Ovary (tissue), 7 donors: ENCODE measurements at regions not wholly inside any gene's neighbourhood (a gene's known extent, or its start where the extent isn't known, plus 50 kb on each side); places are given as distances from the start of the nearest gene placed in this dataset.

ENCODE experiments used
- DNase-seq, 5 donors: peaks; one replicate each; pipeline ENCODE4 v3.0.0-alpha.2; 2019 to 2020
- H3K27ac ChIP-seq, 2 donors: fragments of 200-600 bp; one replicate each; pipeline versions ENCODE4 v1.5.1 to v1.8.0; 2019 to 2022
- H3K27me3 ChIP-seq: fragments of 200-600 bp; one replicate; pipeline ENCODE4 v1.8.0; 2022
- H3K36me3 ChIP-seq: fragments of 200-600 bp; sonication (generic); one replicate; pipeline ENCODE4 v1.5.1; 2019
- H3K4me1 ChIP-seq: one replicate; pipeline ENCODE4 v1.8.1; 2013; ENCODE audit warnings: mild to moderate bottlenecking, moderate library complexity; ENCODE audit not compliant: insufficient read depth
- H3K4me3 ChIP-seq: fragments of 200-600 bp; sonication (generic); one replicate; pipeline ENCODE4 v1.5.1; 2017
- H3K9me3 ChIP-seq, 2 donors: fragments of 200-600 bp in 1 of 2; sonication (generic) in 1 of 2; one replicate each; pipeline versions ENCODE4 v1.5.1 to v1.8.1; 2013 to 2019; ENCODE audit warnings: mild to moderate bottlenecking in 1 of 2, moderate library complexity in 1 of 2
- EP300 ChIP-seq: sonication (generic); formaldehyde crosslinking; IDR thresholded peaks from one replicate; pipeline ENCODE4 v1.6.1; 2017; ENCODE audit warnings: antibody characterized with exemption
- POLR2A ChIP-seq: fragments of 450-650 bp; IDR thresholded peaks from one replicate; pipeline ENCODE4 v1.6.1; 2017; ENCODE audit warnings: antibody characterized with exemption, mild to moderate bottlenecking, moderate library complexity
- WGBS, 3 donors: extraction: QIAGEN DNeasy Blood & Tissue Kit in 1 of 3; methylation state at CpG; one replicate each; pipeline versions ENCODE4 v1.1.5 to v1.1.7; 2013 to 2017; 5-methylcytosine and 5-hydroxymethylcytosine counted together
- intact Hi-C, 4 donors: fragments of 100-400 bp; cut with DNase I; formaldehyde crosslinking; loops; one replicate each; pipeline versions ENCODE4 v1.11.0 to v1.15.1; 2022 to 2023
- TF ChIP-seq, protein P1 (sequence below), 3 donors: fragments of 450-650 bp in 2 of 3; fragments of 200-600 bp in 1 of 3; IDR thresholded peaks; one replicate each; pipeline versions ENCODE4 v1.5.1 to v1.8.0; 2016 to 2022; ENCODE audit warnings: antibody characterized with exemption in 3 of 3, mild to moderate bottlenecking in 1 of 3
- donor health status: DM: no; HTN: no; CAD: no; lungs with moderate emphysema.
- donor health status: DM: no; HTN: no; CAD: no.
- donor health status: Bipolar disorder and iron deficiency.
- donor health status: DM: no; HTN: no; CAD: no.
- donor health status: DM: yes; HTN: yes; CAD: no.

DNA sequence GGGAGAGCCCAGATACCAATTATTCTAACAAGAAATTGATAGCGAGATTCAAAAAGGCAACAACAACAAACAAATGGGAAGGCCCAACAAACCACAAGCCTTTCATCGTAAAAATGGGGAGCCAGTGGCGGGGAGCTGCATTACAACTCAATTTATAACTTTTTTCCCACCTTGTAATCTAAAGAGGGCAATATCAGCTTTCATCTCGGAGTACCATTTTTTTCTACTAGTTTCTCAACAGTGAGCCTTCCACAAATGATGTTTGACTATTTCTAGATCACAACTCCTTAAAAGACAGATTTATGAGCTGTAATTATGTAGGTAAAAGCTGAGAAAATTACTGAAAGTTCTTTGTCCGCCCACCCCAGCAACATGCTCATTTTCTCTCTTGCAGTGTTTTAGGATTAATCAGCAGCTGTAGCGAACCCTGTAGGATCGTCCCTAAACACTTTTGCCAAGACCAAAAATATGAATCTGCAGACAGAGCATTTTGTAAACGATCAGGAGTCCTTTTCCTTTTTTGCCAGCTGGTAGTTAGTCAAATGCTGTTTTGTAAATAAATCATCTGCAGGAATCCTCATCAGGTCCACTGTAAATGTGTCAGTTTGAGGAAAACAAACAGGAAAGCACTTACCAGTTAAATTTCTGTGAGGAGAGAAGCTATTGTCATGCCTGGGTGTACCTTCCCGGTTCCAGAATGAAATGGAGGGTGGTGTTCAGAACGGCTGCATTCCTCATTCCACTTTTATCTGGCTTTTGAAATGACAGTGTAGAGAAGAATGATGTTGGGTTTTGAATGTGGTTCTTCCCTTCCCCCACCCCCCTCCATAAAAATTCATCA is 53.2 kb downstream of the EEF1B2 start:
- Histone ChIP-seq H3K27ac (no peak overlapping the region), H3K27me3 (no peaks in the 10 kb centered on the region), H3K4me3 (peak overlapping the region; percentile 5), H3K9me3 (no peaks in the 10 kb centered on the region), H3K36me3 (no peaks in the 10 kb centered on the region), H3K4me1 (no peaks in the 10 kb centered on the region)
- no peak for DNase-seq
- 5 to 11% (median 6%) methylated on average over 10 of the region's 10 CpGs for WGBS, 3 donors
- TF ChIP-seq EP300 = no peak
- intact Hi-C loops = no loop called here

DNA sequence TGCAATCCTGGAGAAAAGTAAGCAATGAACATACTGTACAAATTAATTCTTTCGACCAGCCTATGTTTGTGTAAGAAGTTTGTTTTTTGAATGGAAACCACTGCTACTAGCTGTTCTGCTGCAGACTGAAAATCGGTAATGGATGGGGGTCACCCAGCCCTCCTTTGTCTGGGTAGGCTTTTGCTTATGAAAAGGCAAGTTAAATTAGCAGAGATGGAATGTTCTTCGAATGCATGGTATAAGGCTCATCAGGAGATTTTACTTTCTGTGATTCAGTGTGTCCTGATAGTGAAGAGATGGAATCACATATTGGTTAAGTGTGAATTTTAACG is 53.8 kb downstream of the EEF1B2 start:
- Histone ChIP-seq H3K27me3 (no peaks in the 10 kb centered on the region), H3K36me3 (no peaks in the 10 kb centered on the region), H3K4me3 (no peak overlapping the region), H3K4me1 (no peaks in the 10 kb centered on the region), H3K9me3 (no peaks in the 10 kb centered on the region), H3K27ac (no peak overlapping the region)
- 6 to 12% (median 6%) methylated on average over 4 of the region's 4 CpGs for WGBS, 3 donors
- no peak for DNase-seq
- no peak for TF ChIP-seq POLR2A
- TF ChIP-seq EP300 = no peak
- TF ChIP-seq, protein P1, sequence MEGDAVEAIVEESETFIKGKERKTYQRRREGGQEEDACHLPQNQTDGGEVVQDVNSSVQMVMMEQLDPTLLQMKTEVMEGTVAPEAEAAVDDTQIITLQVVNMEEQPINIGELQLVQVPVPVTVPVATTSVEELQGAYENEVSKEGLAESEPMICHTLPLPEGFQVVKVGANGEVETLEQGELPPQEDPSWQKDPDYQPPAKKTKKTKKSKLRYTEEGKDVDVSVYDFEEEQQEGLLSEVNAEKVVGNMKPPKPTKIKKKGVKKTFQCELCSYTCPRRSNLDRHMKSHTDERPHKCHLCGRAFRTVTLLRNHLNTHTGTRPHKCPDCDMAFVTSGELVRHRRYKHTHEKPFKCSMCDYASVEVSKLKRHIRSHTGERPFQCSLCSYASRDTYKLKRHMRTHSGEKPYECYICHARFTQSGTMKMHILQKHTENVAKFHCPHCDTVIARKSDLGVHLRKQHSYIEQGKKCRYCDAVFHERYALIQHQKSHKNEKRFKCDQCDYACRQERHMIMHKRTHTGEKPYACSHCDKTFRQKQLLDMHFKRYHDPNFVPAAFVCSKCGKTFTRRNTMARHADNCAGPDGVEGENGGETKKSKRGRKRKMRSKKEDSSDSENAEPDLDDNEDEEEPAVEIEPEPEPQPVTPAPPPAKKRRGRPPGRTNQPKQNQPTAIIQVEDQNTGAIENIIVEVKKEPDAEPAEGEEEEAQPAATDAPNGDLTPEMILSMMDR (IDR thresholded peaks at IDR 0.05) = no peak
- intact Hi-C loops = no loop called here

DNA sequence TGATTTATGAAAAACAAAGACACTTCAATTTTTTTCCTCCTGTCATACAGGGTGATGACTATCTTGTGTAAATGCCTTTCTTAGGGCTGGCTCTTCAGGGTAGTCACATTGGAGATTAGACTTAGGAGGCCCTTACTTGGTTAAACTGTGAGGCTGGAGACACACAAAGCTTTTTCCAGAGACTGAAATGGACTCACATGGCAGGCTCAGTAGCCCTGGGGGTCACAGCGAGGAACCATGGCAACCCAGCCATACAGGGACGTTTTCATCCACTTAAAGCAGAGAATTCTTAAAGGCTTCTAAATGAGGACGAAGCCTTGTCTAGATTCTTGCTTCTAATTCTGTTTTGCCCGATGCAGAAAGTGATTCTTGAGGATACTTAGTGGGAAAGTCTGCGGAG is 57.3 kb upstream of the ZDBF2 start:
- Histone ChIP-seq H3K4me3 (no peak overlapping the region), H3K27ac (no peak overlapping the region), H3K36me3 (no peaks in the 10 kb centered on the region), H3K4me1 (no peaks in the 10 kb centered on the region), H3K9me3 (peaks cover 0 to 5% of the 10 kb centered on the region in 2 donors), H3K27me3 (no peaks in the 10 kb centered on the region)
- TF ChIP-seq, protein P1 (IDR thresholded peaks at IDR 0.05) = no peak
- no peak for TF ChIP-seq POLR2A
- TF ChIP-seq EP300 = no peak
- DNase-seq = no peak
- WGBS, 3 donors = 58 to 64% (median 58%) methylated on average over 5 of the region's 5 CpGs
- intact Hi-C loops = no loop called here

DNA sequence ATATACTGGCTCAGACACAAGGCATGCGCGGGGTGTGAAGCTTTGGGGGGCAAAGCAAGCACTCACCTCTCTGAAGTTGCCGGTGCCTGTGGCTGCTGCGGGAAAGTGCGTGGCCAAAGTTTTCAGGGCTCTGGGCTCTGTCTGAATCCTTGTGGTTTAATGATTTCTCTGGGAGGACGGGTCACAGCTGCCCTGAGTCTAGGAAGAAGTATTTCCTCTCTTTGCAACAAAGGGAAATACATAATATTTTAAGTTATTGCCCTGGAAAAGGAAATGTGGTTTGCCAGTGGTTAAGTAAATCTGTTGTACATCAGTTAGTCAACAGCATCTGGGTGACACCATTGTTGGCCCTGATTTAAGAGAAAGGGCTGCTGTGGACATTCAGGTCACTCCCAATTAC is 56.7 kb upstream of the ZDBF2 start:
- Histone ChIP-seq H3K9me3 (peaks cover 0 to 5% of the 10 kb centered on the region in 2 donors), H3K36me3 (no peaks in the 10 kb centered on the region), H3K4me3 (no peak overlapping the region), H3K4me1 (no peaks in the 10 kb centered on the region), H3K27me3 (no peaks in the 10 kb centered on the region), H3K27ac (no peak overlapping the region)
- intact Hi-C loops = no loop called here
- no peak for DNase-seq
- no peak for TF ChIP-seq EP300
- no peak for TF ChIP-seq POLR2A
- TF ChIP-seq, protein P1 (IDR thresholded peaks at IDR 0.05) = no peak
- WGBS, 3 donors = 6 to 18% (median 8%) methylated on average over 6 of the region's 6 CpGs

DNA sequence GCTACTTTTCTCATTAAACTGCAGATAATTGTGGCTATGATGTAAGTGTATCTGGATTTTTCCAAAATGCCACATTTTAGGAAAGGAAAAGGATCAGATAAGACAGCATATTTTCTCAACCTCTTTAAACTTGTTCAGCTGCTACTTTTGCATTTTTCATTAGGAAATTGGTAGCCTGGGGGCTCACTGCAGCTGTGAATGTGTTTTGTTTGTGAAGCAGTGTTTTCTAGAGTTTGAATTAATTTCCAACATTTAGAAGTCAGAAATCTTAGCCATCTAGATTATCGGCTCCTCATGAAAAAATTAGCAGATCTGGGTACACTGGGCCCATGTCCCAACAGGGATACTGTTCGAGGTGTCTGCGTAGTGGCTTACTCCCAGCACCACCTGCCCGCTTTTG is 56.3 kb upstream of the ZDBF2 start:
- H3K4me1 ChIP-seq = no peaks in the 10 kb centered on the region
- peaks cover 0 to 5% of the 10 kb centered on the region in 2 donors for H3K9me3 ChIP-seq
- H3K4me3 ChIP-seq = no peak overlapping the region
- no peaks in the 10 kb centered on the region for H3K27me3 ChIP-seq
- TF ChIP-seq EP300 (no peak), POLR2A (no peak)
- TF ChIP-seq, protein P1 (IDR thresholded peaks at IDR 0.05) = no peak
- H3K27ac ChIP-seq = no peak overlapping the region
- no peaks in the 10 kb centered on the region for H3K36me3 ChIP-seq
- intact Hi-C loops = no loop called here
- no peak for DNase-seq
- 92 to 94% (median 93%) methylated on average over 4 of the region's 4 CpGs for WGBS, 3 donors
